HS-5 (cell line): ENCODE measurements at regions not wholly inside any gene's neighbourhood (a gene's known extent, or its start where the extent isn't known, plus 50 kb on each side); places are given as distances from the start of the nearest gene placed in this dataset.
A peak's percentile ranks its signal among the peaks of the same experiment; 100 is the strongest.
"Not testable (repeated sequence)": the region's sequence is repeated elsewhere in the genome, so short reads cannot be mapped to it uniquely, and the experiment has no call there.

Experiments used
- DNase-seq: peaks from one replicate; pipeline ENCODE4 v3.0.0-alpha.2; 2012; ENCODE audit warnings: low read depth

GRCh38 chr4:68720723-68721122 lies 50.3 kb upstream of the UGT2B15 start:
- not testable (repeated sequence) for DNase-seq

GRCh38 chr4:68724426-68724825 lies 54.0 kb upstream of the UGT2B15 start:
- DNase-seq: no peak

- DNase-seq: no peak
Observed at GRCh38 chr4:68724922-68725321, 54.5 kb upstream of the UGT2B15 start.

GRCh38 chr4:68732653-68733466 lies 62.4 kb upstream of the UGT2B15 start:
- no peak for DNase-seq

- no peak for DNase-seq
Observed at GRCh38 chr4:68734095-68734494, 63.6 kb upstream of the UGT2B15 start.

GRCh38 chr4:68735106-68735505 lies 64.7 kb upstream of the UGT2B15 start:
- DNase-seq: no peak

GRCh38 chr4:68736813-68737212 lies 66.4 kb upstream of the UGT2B15 start:
- no peak for DNase-seq

GRCh38 chr4:68738036-68738435 lies 67.6 kb upstream of the UGT2B15 start:
- DNase-seq: no peak

GRCh38 chr4:68744368-68744767 lies 71.4 kb upstream of the UGT2B10 start:
- no peak for DNase-seq

- peak; percentile 80 for DNase-seq
Observed at GRCh38 chr4:68748181-68748991, 67.4 kb upstream of the UGT2B10 start.

- DNase-seq: no peak
Observed at GRCh38 chr4:68750555-68750954, 65.2 kb upstream of the UGT2B10 start.

- no peak for DNase-seq
Observed at GRCh38 chr4:68751138-68751537, 64.7 kb upstream of the UGT2B10 start.

GRCh38 chr4:68765876-68766275 lies 49.9 kb upstream of the UGT2B10 start:
- no peak for DNase-seq
